Hepatocyte (in vitro differentiated cells): ENCODE measurements at regions not wholly inside any gene's neighbourhood (a gene's known extent, or its start where the extent isn't known, plus 50 kb on each side); places are given as distances from the start of the nearest gene placed in this dataset.

ENCODE experiments used
- CTCF ChIP-seq: fragments of 200-600 bp; sonication (generic); IDR thresholded peaks from 2 replicates; pipeline ENCODE4 v1.5.1; 2016; ENCODE audit warnings: antibody characterized with exemption, mild to moderate bottlenecking; ENCODE audit not compliant: poor library complexity
- EZH2 ChIP-seq: fragments of 200-600 bp; sonication (generic); IDR thresholded peaks from 2 replicates; pipeline ENCODE4 v1.6.1; 2016; ENCODE audit warnings: antibody characterized with exemption, mild to moderate bottlenecking, borderline replicate concordance
- EZH2phosphoT487 ChIP-seq: fragments of 200-600 bp; sonication (generic); IDR thresholded peaks from one replicate; pipeline ENCODE4 v1.6.1; 2018; ENCODE audit warnings: antibody characterized with exemption, mild to moderate bottlenecking, low read depth, moderate library complexity; ENCODE audit not compliant: unreplicated experiment, severe bottlenecking

GRCh38 chr10:36358736-36359135 lies 716.6 kb upstream of the FZD8 start:
- no peak for TF ChIP-seq EZH2
- no peak for TF ChIP-seq CTCF
- no peak for TF ChIP-seq EZH2phosphoT487
